22Rv1 (cell line): ENCODE measurements at regions not wholly inside any gene's neighbourhood (a gene's known extent, or its start where the extent isn't known, plus 50 kb on each side); places are given as distances from the start of the nearest gene placed in this dataset.
"Not testable (repeated sequence)": the region's sequence is repeated elsewhere in the genome, so short reads cannot be mapped to it uniquely, and the experiment has no call there.

ENCODE experiments used
- H3K27ac ChIP-seq: fragments of 450-650 bp; 2 replicates; pipeline ENCODE4 v1.5.1; 2017
- CTCF ChIP-seq: fragments of 450-650 bp; IDR thresholded peaks from 2 replicates; pipeline ENCODE4 v1.5.1; 2017; ENCODE audit warnings: mild to moderate bottlenecking
- ZFX ChIP-seq: fragments of 450-650 bp; IDR thresholded peaks from 2 replicates; pipeline ENCODE4 v1.6.1; 2017; ENCODE audit warnings: antibody characterized with exemption, borderline replicate concordance

GRCh38 chr2:142285480-142285879 is 154.7 kb upstream of the LRP1B start:
- no peak overlapping the region for H3K27ac ChIP-seq
- TF ChIP-seq ZFX (no peak), CTCF (no peak)

DNA sequence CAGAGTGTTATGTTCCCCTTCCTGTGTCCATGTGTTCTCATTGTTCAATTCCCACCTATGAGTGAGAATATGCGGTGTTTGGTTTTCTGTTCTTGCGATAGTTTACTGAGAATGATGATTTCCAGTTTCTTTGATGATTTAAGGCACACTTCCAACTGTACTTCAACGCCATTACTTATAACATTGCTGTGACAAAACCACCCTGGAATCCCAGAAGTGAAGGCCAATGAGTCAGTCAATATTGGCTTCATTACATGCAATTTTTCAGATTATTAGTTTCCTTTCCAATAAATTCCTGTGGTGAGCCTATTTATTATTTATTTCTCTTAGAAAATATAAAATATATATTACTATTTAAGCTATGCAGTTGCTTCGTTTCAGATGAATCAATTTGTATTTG is 153.5 kb upstream of the LRP1B start:
- not testable (repeated sequence) for H3K27ac ChIP-seq

- TF ChIP-seq ZFX = no peak
- no peak for TF ChIP-seq CTCF
- no peak overlapping the region for H3K27ac ChIP-seq
Observed at GRCh38 chr2:142280831-142281230, 150.0 kb upstream of the LRP1B start.

DNA sequence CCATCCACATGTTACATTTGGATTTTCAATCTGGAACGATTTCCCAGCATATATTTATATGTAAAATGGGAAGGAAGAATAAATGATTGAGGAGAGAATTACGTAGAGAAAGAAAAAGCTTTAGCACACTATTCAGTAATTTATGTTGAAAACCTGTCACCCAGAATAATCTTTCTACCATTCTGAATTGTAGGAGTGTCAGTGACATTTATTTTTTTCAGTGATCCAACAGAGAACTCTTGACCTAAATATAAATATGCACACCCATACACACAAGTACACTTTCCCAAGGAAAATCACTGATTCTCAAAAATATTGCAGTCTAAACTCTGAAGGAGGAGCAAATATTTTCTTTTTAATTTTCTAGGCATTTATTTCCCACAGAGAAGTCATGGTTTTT is 140.2 kb upstream of the LRP1B start:
- H3K27ac ChIP-seq = no peak overlapping the region
- TF ChIP-seq CTCF = no peak
- no peak for TF ChIP-seq ZFX

DNA sequence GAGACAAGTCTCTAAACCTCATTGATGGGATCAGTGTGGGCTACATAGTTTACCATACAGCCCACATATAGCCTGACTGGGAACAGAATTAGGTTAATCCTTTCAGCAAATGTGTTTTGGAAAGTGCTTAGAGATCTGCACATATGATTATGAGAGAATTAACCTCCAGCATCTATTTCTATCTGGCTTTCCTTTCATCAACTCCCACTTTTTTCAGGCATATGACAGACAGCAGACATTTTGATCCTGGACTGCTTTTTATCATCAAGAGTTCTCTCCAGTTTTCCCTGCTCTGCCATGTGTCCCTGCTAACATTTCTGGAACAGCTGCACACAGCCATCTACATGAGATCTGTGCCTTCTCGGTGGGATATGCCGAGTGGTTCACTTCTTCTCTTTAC is 139.5 kb upstream of the LRP1B start:
- H3K27ac ChIP-seq = no peak overlapping the region
- no peak for TF ChIP-seq ZFX

DNA sequence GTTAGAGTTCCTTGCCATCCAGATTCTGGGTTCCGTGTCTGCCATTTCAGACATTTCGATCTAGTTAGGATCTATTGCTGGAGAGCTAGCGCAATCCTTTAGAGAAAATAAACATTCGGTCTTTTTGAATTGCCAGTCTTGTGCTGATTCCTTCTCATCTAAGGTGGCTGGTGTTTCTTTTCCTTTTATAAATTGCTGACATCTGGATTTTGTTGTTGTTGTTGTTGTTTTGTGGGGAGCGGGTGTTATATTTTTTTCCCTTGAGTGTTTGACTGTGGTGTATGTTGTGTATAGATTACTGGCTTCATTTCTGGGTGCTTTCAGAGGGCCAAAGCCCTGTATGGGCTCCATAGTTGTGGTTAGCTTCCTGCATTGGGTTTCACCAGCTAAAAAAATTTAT is 128.5 kb upstream of the LRP1B start:
- TF ChIP-seq ZFX (no peak), CTCF (no peak)

GRCh38 chr2:142254031-142254430 is 123.2 kb upstream of the LRP1B start:
- no peak overlapping the region for H3K27ac ChIP-seq
- no peak for TF ChIP-seq ZFX
- TF ChIP-seq CTCF = no peak

More for the DNA sequence above, 128.5 kb upstream of the LRP1B start:
- H3K27ac ChIP-seq = no peak overlapping the region

- H3K27ac ChIP-seq = no peak overlapping the region
- no peak for TF ChIP-seq ZFX
- TF ChIP-seq CTCF = no peak
Observed at GRCh38 chr2:142241016-142241415, 110.2 kb upstream of the LRP1B start.

DNA sequence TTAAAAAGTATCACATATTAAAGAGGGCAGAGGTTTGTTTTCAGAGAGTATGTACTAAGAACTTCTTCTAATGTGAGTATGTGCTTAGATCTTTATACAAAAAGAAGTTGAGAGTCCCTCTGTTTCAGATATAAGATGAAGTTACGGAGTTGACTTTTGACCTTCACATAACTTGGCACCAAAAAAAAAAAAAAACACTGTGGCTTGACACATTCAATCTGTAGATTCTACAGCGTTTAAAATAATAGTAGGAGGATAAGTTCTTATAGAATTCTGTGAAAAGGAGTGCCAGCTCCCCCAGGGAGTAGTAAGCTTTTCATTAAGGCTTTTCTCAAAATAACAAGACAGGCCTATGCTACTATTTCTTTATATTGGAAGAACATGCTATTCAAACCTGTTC is 105.4 kb upstream of the LRP1B start:
- no peak for TF ChIP-seq CTCF
- no peak for TF ChIP-seq ZFX
- no peak overlapping the region for H3K27ac ChIP-seq
